Esophagus muscularis mucosa (tissue), 4 donors: ENCODE measurements at regions not wholly inside any gene's neighbourhood (a gene's known extent, or its start where the extent isn't known, plus 50 kb on each side); places are given as distances from the start of the nearest gene placed in this dataset.
A peak's percentile ranks its signal among the peaks of the same experiment; 100 is the strongest.

Experiments used
- DNase-seq: peaks from one replicate; pipeline ENCODE4 v3.0.0-alpha.2; 2017; ENCODE audit errors: extremely low spot score
- H3K27ac ChIP-seq, 4 donors: fragments of 200-600 bp; sonication (generic); replicated peaks in 1 of 4; 1 replicate in 3 of 4; 2 replicates in 1 of 4; pipeline ENCODE4 v1.5.1; 2016 to 2019; ENCODE audit warnings: mild to moderate bottlenecking in 1 of 4
- H3K27me3 ChIP-seq, 4 donors: fragments of 200-600 bp; sonication (generic); one replicate each; pipeline versions ENCODE4 v1.5.1 to v1.6.0; 2016 to 2019
- H3K36me3 ChIP-seq, 4 donors: fragments of 200-600 bp; sonication (generic); one replicate each; pipeline ENCODE4 v1.5.1; 2016 to 2019
- H3K4me1 ChIP-seq, 4 donors: fragments of 200-600 bp; sonication (generic); one replicate each; pipeline ENCODE4 v1.5.1; 2016 to 2019
- H3K4me3 ChIP-seq, 4 donors: fragments of 200-600 bp; sonication (generic); 1 replicate in 2 of 4; 2 replicates in 2 of 4; pipeline ENCODE4 v1.5.1; 2016 to 2019; ENCODE audit warnings: mild to moderate bottlenecking in 4 of 4, moderate library complexity in 1 of 4
- H3K9me3 ChIP-seq, 4 donors: fragments of 200-600 bp; sonication (generic); 1 replicate in 3 of 4; 2 replicates in 1 of 4; pipeline ENCODE4 v1.5.1; 2016 to 2019
- CTCF ChIP-seq, 3 experiments: fragments of 200-600 bp in 2 of 3; fragments of 450-650 bp in 1 of 3; sonication (generic) in 2 of 3; IDR thresholded peaks; one replicate each; pipeline ENCODE4 v1.5.1; 2017 to 2019; ENCODE audit warnings: antibody characterized with exemption in 3 of 3, mild to moderate bottlenecking in 2 of 3, moderate library complexity in 1 of 3
- EP300 ChIP-seq: sonication (generic); formaldehyde crosslinking; IDR thresholded peaks from one replicate; pipeline ENCODE4 v1.6.1; 2017; ENCODE audit warnings: antibody characterized with exemption
- POLR2A ChIP-seq: fragments of 450-650 bp; IDR thresholded peaks from one replicate; pipeline ENCODE4 v1.6.1; 2017; ENCODE audit warnings: antibody characterized with exemption, moderate library complexity, mild to moderate bottlenecking, low read depth
- POLR2AphosphoS5 ChIP-seq, 2 donors: sonication (generic); formaldehyde crosslinking; IDR thresholded peaks; one replicate each; pipeline ENCODE4 v1.6.1; 2017; ENCODE audit warnings: antibody characterized with exemption in 2 of 2
- WGBS: methylation state at CpG from one replicate; pipeline ENCODE4 v1.1.5; 2018; 5-methylcytosine and 5-hydroxymethylcytosine counted together
- intact Hi-C: fragments of 100-400 bp; cut with DNase I; formaldehyde crosslinking; loops from one replicate; pipeline ENCODE4 v1.15.1; 2023

GRCh38 chr15:38992506-38992905 lies 427.9 kb upstream of the RASGRP1 start:
- H3K9me3 ChIP-seq, result no peaks in the 10 kb centered on the region
- H3K27ac ChIP-seq, result no peak overlapping the region
- no peaks in the 10 kb centered on the region for H3K27me3 ChIP-seq
- H3K4me1 ChIP-seq, result peaks cover 27 to 42% (median 34%) of the 10 kb centered on the region in 4 donors
- H3K36me3 ChIP-seq, result no peaks in the 10 kb centered on the region
- no peak overlapping the region for H3K4me3 ChIP-seq
- DNase-seq, result no peak
- TF ChIP-seq CTCF (IDR thresholded peaks at IDR 0.05), result no peak
- TF ChIP-seq EP300, result no peak
- WGBS, result 57% methylated on average over 4 of the region's 4 CpGs
- intact Hi-C loops, result loop anchor here (10.0 kb wide), 3 partner anchors 82 to 582 kb away; no protein-coding TSS in a partner anchor

GRCh38 chr15:38992930-38993329 lies 428.3 kb upstream of the RASGRP1 start:
- Histone ChIP-seq H3K4me3 (no peak overlapping the region), H3K36me3 (no peaks in the 10 kb centered on the region), H3K27ac (no peak overlapping the region), H3K27me3 (no peaks in the 10 kb centered on the region), H3K9me3 (no peaks in the 10 kb centered on the region), H3K4me1 (peaks cover 27 to 42% (median 34%) of the 10 kb centered on the region in 4 donors)
- intact Hi-C loops, result loop anchor here (10.0 kb wide), 3 partner anchors 82 to 582 kb away; no protein-coding TSS in a partner anchor
- TF ChIP-seq EP300 (no peak), POLR2AphosphoS5 (IDR thresholded peaks at IDR 0.05) (no peak), POLR2A (no peak), CTCF (IDR thresholded peaks at IDR 0.05) (no peak)
- DNase-seq, result no peak
- 94% methylated on average over 2 of the region's 2 CpGs for WGBS

- H3K27me3 ChIP-seq, result no peaks in the 10 kb centered on the region
- H3K27ac ChIP-seq, result no peak overlapping the region
- intact Hi-C loops, result loop anchor here (10.0 kb wide), 3 partner anchors 80 to 580 kb away; no protein-coding TSS in a partner anchor
- H3K4me1 ChIP-seq, result peaks cover 27 to 42% (median 34%) of the 10 kb centered on the region in 4 donors
- H3K9me3 ChIP-seq, result no peaks in the 10 kb centered on the region
- DNase-seq, result no peak
- H3K36me3 ChIP-seq, result no peaks in the 10 kb centered on the region
- 63% methylated on average over 2 of the region's 2 CpGs for WGBS
- no peak overlapping the region for H3K4me3 ChIP-seq
- TF ChIP-seq CTCF (IDR thresholded peaks at IDR 0.05), result no peak
- no peak for TF ChIP-seq EP300
- no peak for TF ChIP-seq POLR2AphosphoS5 (IDR thresholded peaks at IDR 0.05)
- no peak for TF ChIP-seq POLR2A
Measured at GRCh38 chr15:38994310-38994709, 429.7 kb upstream of the RASGRP1 start.

GRCh38 chr15:38996111-38996631 lies 431.6 kb upstream of the RASGRP1 start:
- intact Hi-C loops, result loop anchor here (5.0 to 10.0 kb wide), 4 partner anchors 79 to 579 kb away; no protein-coding TSS in a partner anchor
- H3K9me3 ChIP-seq, result no peaks in the 10 kb centered on the region
- DNase-seq, result no peak
- WGBS, result 14% methylated on average over 3 of the region's 3 CpGs
- H3K4me1 ChIP-seq, result peaks cover 27 to 42% (median 32%) of the 10 kb centered on the region in 4 donors
- H3K27ac ChIP-seq, result peak overlapping the region in 3 of 4 donors; percentile 21 to 69 (median 60)
- H3K27me3 ChIP-seq, result no peaks in the 10 kb centered on the region
- TF ChIP-seq EP300, result peak; percentile 41
- TF ChIP-seq CTCF (IDR thresholded peaks at IDR 0.05), result no peak
- peak in 1 of 2 donors; percentile 72 for TF ChIP-seq POLR2AphosphoS5 (IDR thresholded peaks at IDR 0.05)
- no peaks in the 10 kb centered on the region for H3K36me3 ChIP-seq
- H3K4me3 ChIP-seq, result no peak overlapping the region

GRCh38 chr15:38997841-38998240 lies 433.2 kb upstream of the RASGRP1 start:
- Histone ChIP-seq H3K27ac (no peak overlapping the region), H3K4me3 (no peak overlapping the region), H3K36me3 (no peaks in the 10 kb centered on the region), H3K4me1 (peaks cover 19 to 36% (median 26%) of the 10 kb centered on the region in 4 donors), H3K27me3 (no peaks in the 10 kb centered on the region), H3K9me3 (no peaks in the 10 kb centered on the region)
- DNase-seq, result no peak
- no peak for TF ChIP-seq POLR2A
- intact Hi-C loops, result loop anchor here (5.0 to 10.0 kb wide), 4 partner anchors 77 to 577 kb away; no protein-coding TSS in a partner anchor
- WGBS, result 81% methylated on average over 1 of the region's 1 CpG
